ENCODE measurements at regions not wholly inside any gene's neighbourhood (a gene's known extent, or its start where the extent isn't known, plus 50 kb on each side); places are given as distances from the start of the nearest gene placed in this dataset.

DNA sequence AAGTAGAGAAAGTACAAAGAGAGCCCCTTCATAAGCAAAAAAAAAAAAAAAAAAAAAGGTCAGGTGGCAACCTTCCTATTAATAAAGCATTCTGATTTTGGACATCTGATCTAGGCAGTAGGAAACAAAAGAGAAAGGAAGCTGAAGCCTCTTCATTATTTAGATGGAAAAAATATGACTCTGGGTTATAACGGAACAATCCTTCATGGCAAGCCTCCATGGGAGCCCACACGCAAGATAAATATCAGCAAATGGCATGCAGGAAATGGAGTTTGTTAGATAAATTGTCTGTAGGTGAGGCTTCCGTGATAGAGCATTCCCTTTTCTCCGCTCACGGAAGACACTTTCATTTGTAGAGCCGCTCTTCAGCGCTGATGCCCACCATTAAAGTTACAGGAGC, 381.0 kb downstream of the TTLL7 start:
- Histone ChIP-seq H3K36me3 (no peaks in the 10 kb centered on the region), H3K4me1 (peaks cover 0 to 18% (median 16%) of the 10 kb centered on the region in 4 donors), H3K27me3 (no peaks in the 10 kb centered on the region), H3K4me3 (no peak overlapping the region), H3K9me3 (no peaks in the 10 kb centered on the region), H3K27ac (no peak overlapping the region)
- whole genome bisulfite sequencing, 2 donors, result 91 to 95% methylated on average over 7 of the region's 7 CpGs
- TF ChIP-seq, protein P1, sequence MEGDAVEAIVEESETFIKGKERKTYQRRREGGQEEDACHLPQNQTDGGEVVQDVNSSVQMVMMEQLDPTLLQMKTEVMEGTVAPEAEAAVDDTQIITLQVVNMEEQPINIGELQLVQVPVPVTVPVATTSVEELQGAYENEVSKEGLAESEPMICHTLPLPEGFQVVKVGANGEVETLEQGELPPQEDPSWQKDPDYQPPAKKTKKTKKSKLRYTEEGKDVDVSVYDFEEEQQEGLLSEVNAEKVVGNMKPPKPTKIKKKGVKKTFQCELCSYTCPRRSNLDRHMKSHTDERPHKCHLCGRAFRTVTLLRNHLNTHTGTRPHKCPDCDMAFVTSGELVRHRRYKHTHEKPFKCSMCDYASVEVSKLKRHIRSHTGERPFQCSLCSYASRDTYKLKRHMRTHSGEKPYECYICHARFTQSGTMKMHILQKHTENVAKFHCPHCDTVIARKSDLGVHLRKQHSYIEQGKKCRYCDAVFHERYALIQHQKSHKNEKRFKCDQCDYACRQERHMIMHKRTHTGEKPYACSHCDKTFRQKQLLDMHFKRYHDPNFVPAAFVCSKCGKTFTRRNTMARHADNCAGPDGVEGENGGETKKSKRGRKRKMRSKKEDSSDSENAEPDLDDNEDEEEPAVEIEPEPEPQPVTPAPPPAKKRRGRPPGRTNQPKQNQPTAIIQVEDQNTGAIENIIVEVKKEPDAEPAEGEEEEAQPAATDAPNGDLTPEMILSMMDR (IDR thresholded peaks at IDR 0.05), result no peak
- TF ChIP-seq POLR2AphosphoS5 (IDR thresholded peaks at IDR 0.05) (no peak), POLR2A (IDR thresholded peaks at IDR 0.05) (no peak), EP300 (IDR thresholded peaks at IDR 0.05) (no peak)
- no peak for DNase-seq
- intact Hi-C loops (cut with DNase I), result no loop called here

DNA sequence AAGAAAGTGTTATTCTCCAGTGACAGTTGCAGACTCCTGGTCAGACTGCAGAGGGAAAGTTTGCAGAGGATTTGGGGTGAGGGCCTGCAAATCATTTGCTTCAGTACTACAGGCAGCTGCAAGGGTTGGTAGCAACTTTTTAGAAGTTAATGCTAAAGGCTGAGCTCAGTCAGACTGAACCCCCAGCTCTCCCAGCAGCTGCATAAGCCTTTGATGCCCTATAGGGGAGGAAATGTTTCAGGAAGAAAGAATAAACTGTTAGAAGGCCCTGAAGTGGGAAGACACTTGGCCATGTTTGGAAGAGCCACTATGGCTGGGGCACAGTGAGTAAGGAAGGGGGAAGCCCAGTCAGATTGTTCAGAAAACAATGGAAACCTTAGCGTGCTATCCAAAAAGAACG, 383.6 kb downstream of the TTLL7 start:
- no peak overlapping the region for H3K4me3 ChIP-seq
- 92 to 95% methylated on average over 2 of the region's 2 CpGs for WGBS, 2 donors
- no peaks in the 10 kb centered on the region for H3K36me3 ChIP-seq
- H3K4me1 ChIP-seq, result peaks cover 0 to 17% (median 16%) of the 10 kb centered on the region in 4 donors
- intact Hi-C loops (cut with DNase I), result no loop called here
- no peaks in the 10 kb centered on the region for H3K27me3 ChIP-seq
- no peak overlapping the region for H3K27ac ChIP-seq
- no peaks in the 10 kb centered on the region for H3K9me3 ChIP-seq
- TF ChIP-seq, protein P1 (IDR thresholded peaks at IDR 0.05), result no peak
- no peak for TF ChIP-seq EP300 (IDR thresholded peaks at IDR 0.05)
- no peak for TF ChIP-seq POLR2A (IDR thresholded peaks at IDR 0.05)
- TF ChIP-seq POLR2AphosphoS5 (IDR thresholded peaks at IDR 0.05), result no peak
- DNase-seq, result no peak

DNA sequence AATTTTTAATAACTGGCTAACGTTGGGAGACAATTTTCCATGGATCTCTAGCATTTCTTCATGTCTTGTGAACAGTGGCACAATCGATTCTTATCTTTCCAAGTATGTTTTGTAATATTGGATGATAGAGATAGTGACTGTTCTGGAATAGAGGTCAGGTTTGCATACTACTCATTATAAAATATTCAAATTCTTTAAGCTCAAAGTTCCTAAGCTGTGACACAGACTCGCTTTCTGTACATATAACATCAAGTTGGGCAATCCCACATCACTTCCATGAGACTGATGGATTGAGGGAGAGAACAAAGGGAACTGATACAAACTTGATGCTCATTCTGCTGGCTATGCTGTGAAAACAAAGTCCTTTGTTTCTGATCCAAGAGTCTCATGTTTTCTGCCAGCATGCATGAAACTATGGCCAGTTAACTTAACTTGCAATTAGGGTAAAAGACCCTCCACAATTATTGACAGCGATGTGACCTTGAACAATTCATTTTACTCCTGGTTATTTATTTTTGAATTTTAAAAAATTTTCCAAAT, 392.4 kb downstream of the TTLL7 start:
- WGBS, 2 donors, result 78 to 84% methylated on average over 4 of the region's 4 CpGs
- no peak for DNase-seq
- intact Hi-C loops (cut with DNase I), result no loop called here
- H3K27ac ChIP-seq, result no peak overlapping the region
- H3K4me1 ChIP-seq, result peaks cover 0 to 14% (median 7%) of the 10 kb centered on the region in 4 donors
- no peaks in the 10 kb centered on the region for H3K27me3 ChIP-seq
- no peak overlapping the region for H3K4me3 ChIP-seq
- no peaks in the 10 kb centered on the region for H3K36me3 ChIP-seq
- H3K9me3 ChIP-seq, result no peaks in the 10 kb centered on the region
- TF ChIP-seq EP300 (IDR thresholded peaks at IDR 0.05) (no peak), POLR2AphosphoS5 (IDR thresholded peaks at IDR 0.05) (no peak)
- TF ChIP-seq, protein P1 (IDR thresholded peaks at IDR 0.05), result no peak

DNA sequence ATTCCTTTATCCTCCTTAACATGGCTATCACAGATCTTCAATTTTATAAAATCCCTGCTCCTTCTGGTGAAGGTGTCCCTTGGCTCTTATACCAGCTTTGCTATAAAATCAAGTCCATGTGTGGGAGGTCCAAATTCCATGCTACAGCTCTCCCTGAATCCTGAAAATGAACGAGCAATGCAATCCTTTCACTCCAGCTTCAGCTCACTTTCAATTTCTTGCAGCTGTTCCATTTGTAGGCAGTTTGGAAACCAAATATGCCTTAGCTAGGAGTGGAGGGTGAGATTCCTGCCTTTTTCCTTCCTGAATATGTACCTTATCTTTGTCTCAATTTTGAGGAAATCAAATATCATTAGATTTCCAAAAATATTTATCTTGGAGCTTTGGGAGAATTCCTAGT, 402.6 kb downstream of the TTLL7 start:
- no peak overlapping the region for H3K4me3 ChIP-seq
- TF ChIP-seq, protein P1 (IDR thresholded peaks at IDR 0.05), result no peak
- TF ChIP-seq POLR2AphosphoS5 (IDR thresholded peaks at IDR 0.05) (no peak), POLR2A (IDR thresholded peaks at IDR 0.05) (no peak), EP300 (IDR thresholded peaks at IDR 0.05) (no peak)
- no peak for DNase-seq
- intact Hi-C loops (cut with DNase I), result no loop called here
- H3K9me3 ChIP-seq, result no peaks in the 10 kb centered on the region
- 53 to 56% methylated on average over 1 of the region's 1 CpG for WGBS, 2 donors
- no peaks in the 10 kb centered on the region for H3K27me3 ChIP-seq
- no peak overlapping the region for H3K27ac ChIP-seq
- H3K36me3 ChIP-seq, result no peaks in the 10 kb centered on the region
- no peaks in the 10 kb centered on the region for H3K4me1 ChIP-seq

DNA sequence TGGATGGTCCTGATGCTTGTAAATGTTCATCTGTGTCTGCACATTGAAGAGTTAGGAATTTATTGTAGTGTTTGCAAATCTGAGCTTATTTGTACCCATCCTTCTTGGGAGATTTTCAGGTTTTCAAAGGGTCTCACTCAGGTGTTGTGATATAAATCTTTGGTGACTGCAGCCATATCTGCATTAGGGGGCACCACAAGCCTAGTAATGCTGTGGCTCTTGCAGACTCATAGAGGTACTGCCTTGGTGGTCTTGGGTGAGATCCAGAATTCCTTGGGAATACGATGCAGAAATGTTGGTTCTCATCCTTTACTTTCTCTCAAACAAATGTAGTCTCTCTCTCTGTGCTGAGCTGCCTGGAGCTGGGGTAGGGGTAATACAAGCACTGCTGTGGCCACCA, 405.9 kb downstream of the TTLL7 start:
- intact Hi-C loops (cut with DNase I), result no loop called here
- Histone ChIP-seq H3K4me1 (no peaks in the 10 kb centered on the region), H3K9me3 (no peaks in the 10 kb centered on the region), H3K4me3 (no peak overlapping the region), H3K36me3 (no peaks in the 10 kb centered on the region), H3K27me3 (no peaks in the 10 kb centered on the region), H3K27ac (no peak overlapping the region)
- WGBS, 2 donors, result 82 to 90% methylated on average over 1 of the region's 1 CpG
- DNase-seq, result no peak
- TF ChIP-seq POLR2AphosphoS5 (IDR thresholded peaks at IDR 0.05) (no peak), EP300 (IDR thresholded peaks at IDR 0.05) (no peak), POLR2A (IDR thresholded peaks at IDR 0.05) (no peak)
- TF ChIP-seq, protein P1 (IDR thresholded peaks at IDR 0.05), result no peak
